ENCODE measurements at regions not wholly inside any gene's neighbourhood (a gene's known extent, or its start where the extent isn't known, plus 50 kb on each side); places are given as distances from the start of the nearest gene placed in this dataset.

GRCh38 chr10:10623958-10624566 lies 393.6 kb upstream of the CELF2 start:
- TF ChIP-seq GATA2 (IDR thresholded peaks at IDR 0.05; ENCODE audit: low read depth, low read length) (no peak), GATA3 (IDR thresholded peaks at IDR 0.05; ENCODE audit: low read depth, low read length) (no peak)

- no peak for TF ChIP-seq GATA3 (IDR thresholded peaks at IDR 0.05; ENCODE audit: low read depth, low read length)
- no peak for TF ChIP-seq GATA2 (IDR thresholded peaks at IDR 0.05; ENCODE audit: low read depth, low read length)
Observed at GRCh38 chr10:10624567-10624962, 393.1 kb upstream of the CELF2 start.

GRCh38 chr10:10625491-10625890 lies 392.2 kb upstream of the CELF2 start:
- no peak for TF ChIP-seq GATA3 (IDR thresholded peaks at IDR 0.05; ENCODE audit: low read depth, low read length)
- no peak for TF ChIP-seq GATA2 (IDR thresholded peaks at IDR 0.05; ENCODE audit: low read depth, low read length)

GRCh38 chr10:10626734-10627133 lies 390.9 kb upstream of the CELF2 start:
- no peak for TF ChIP-seq GATA3 (IDR thresholded peaks at IDR 0.05; ENCODE audit: low read depth, low read length)
- no peak for TF ChIP-seq GATA2 (IDR thresholded peaks at IDR 0.05; ENCODE audit: low read depth, low read length)

GRCh38 chr10:10627414-10627813 lies 390.3 kb upstream of the CELF2 start:
- no peak for TF ChIP-seq GATA3 (IDR thresholded peaks at IDR 0.05; ENCODE audit: low read depth, low read length)
- no peak for TF ChIP-seq GATA2 (IDR thresholded peaks at IDR 0.05; ENCODE audit: low read depth, low read length)

- TF ChIP-seq GATA3 (IDR thresholded peaks at IDR 0.05; ENCODE audit: low read depth, low read length) (no peak), GATA2 (IDR thresholded peaks at IDR 0.05; ENCODE audit: low read depth, low read length) (no peak)
Observed at GRCh38 chr10:10629512-10629911, 388.2 kb upstream of the CELF2 start.

- TF ChIP-seq GATA2 (IDR thresholded peaks at IDR 0.05; ENCODE audit: low read depth, low read length): no peak
- TF ChIP-seq GATA3 (IDR thresholded peaks at IDR 0.05; ENCODE audit: low read depth, low read length): no peak
Observed at GRCh38 chr10:10630281-10630680, 387.4 kb upstream of the CELF2 start.

- no peak for TF ChIP-seq GATA3 (IDR thresholded peaks at IDR 0.05; ENCODE audit: low read depth, low read length)
- TF ChIP-seq GATA2 (IDR thresholded peaks at IDR 0.05; ENCODE audit: low read depth, low read length): no peak
Observed at GRCh38 chr10:10630782-10631181, 386.9 kb upstream of the CELF2 start.

- TF ChIP-seq GATA3 (IDR thresholded peaks at IDR 0.05; ENCODE audit: low read depth, low read length) (no peak), GATA2 (IDR thresholded peaks at IDR 0.05; ENCODE audit: low read depth, low read length) (no peak)
Observed at GRCh38 chr10:10642189-10642588, 375.5 kb upstream of the CELF2 start.

GRCh38 chr10:10642751-10643150 lies 374.9 kb upstream of the CELF2 start:
- TF ChIP-seq GATA2 (IDR thresholded peaks at IDR 0.05; ENCODE audit: low read depth, low read length): no peak
- no peak for TF ChIP-seq GATA3 (IDR thresholded peaks at IDR 0.05; ENCODE audit: low read depth, low read length)

GRCh38 chr10:10644008-10644646 lies 373.5 kb upstream of the CELF2 start:
- no peak for TF ChIP-seq GATA2 (IDR thresholded peaks at IDR 0.05; ENCODE audit: low read depth, low read length)
- TF ChIP-seq GATA3 (IDR thresholded peaks at IDR 0.05; ENCODE audit: low read depth, low read length): no peak

- TF ChIP-seq GATA2 (IDR thresholded peaks at IDR 0.05; ENCODE audit: low read depth, low read length) (no peak), GATA3 (IDR thresholded peaks at IDR 0.05; ENCODE audit: low read depth, low read length) (no peak)
Observed at GRCh38 chr10:10644676-10645385, 372.8 kb upstream of the CELF2 start.

- TF ChIP-seq GATA2 (IDR thresholded peaks at IDR 0.05; ENCODE audit: low read depth, low read length): no peak
- TF ChIP-seq GATA3 (IDR thresholded peaks at IDR 0.05; ENCODE audit: low read depth, low read length): no peak
Observed at GRCh38 chr10:10647331-10647730, 370.3 kb upstream of the CELF2 start.

- TF ChIP-seq GATA3 (IDR thresholded peaks at IDR 0.05; ENCODE audit: low read depth, low read length) (no peak), GATA2 (IDR thresholded peaks at IDR 0.05; ENCODE audit: low read depth, low read length) (no peak)
Observed at GRCh38 chr10:10657139-10657760, 360.4 kb upstream of the CELF2 start.

Data from SH-SY5Y (cell line).